ENCODE measurements at regions not wholly inside any gene's neighbourhood (a gene's known extent, or its start where the extent isn't known, plus 50 kb on each side); places are given as distances from the start of the nearest gene placed in this dataset.

DNA sequence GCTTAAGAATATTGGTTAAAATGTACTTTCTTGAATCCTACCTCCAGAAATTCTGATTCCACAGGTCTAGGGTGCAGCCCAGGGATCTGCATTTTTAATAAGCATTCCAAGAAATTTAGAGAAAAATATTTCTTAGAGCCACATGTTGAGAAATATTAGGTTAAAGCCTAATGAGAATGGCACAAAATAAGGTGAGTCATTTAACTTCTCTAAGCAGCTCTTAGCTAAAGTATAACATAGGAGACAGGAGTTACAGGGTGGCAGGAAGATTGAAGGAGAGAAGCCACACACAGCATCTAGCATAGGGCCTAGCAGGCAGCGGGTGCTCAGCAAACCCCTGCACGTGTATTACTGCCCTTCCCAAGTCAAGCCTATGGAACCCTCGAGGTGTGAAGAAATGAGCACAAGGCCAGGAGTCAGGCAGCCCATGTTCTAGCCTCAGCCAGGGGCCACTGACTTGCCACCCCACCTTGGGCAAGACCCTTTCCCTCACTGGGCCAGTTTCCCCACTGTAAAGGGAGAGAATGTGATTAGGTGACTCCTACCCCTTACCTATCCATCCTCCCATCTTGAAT, 197.1 kb upstream of the TLE3 start:
- TF ChIP-seq, protein P1, sequence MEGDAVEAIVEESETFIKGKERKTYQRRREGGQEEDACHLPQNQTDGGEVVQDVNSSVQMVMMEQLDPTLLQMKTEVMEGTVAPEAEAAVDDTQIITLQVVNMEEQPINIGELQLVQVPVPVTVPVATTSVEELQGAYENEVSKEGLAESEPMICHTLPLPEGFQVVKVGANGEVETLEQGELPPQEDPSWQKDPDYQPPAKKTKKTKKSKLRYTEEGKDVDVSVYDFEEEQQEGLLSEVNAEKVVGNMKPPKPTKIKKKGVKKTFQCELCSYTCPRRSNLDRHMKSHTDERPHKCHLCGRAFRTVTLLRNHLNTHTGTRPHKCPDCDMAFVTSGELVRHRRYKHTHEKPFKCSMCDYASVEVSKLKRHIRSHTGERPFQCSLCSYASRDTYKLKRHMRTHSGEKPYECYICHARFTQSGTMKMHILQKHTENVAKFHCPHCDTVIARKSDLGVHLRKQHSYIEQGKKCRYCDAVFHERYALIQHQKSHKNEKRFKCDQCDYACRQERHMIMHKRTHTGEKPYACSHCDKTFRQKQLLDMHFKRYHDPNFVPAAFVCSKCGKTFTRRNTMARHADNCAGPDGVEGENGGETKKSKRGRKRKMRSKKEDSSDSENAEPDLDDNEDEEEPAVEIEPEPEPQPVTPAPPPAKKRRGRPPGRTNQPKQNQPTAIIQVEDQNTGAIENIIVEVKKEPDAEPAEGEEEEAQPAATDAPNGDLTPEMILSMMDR (IDR thresholded peaks at IDR 0.05 in 2 of 3, conservative IDR thresholded peaks at IDR 0.05 in 1 of 3; ENCODE audit: control insufficient read depth in 2 of 3, extremely low read depth in 1 of 3, insufficient read depth in 1 of 3, low read depth in 3 of 3, low read length in 3 of 3): no peak
- no peak for TF ChIP-seq RAD21 (IDR thresholded peaks at IDR 0.05; ENCODE audit: insufficient read depth, low read depth, low read length)
- no peak for TF ChIP-seq REST (IDR thresholded peaks at IDR 0.05; ENCODE audit: low read depth, low read length)
- no peak for TF ChIP-seq POLR2A (IDR thresholded peaks at IDR 0.05; ENCODE audit: low read depth, low read length)
- TF ChIP-seq, protein P2, sequence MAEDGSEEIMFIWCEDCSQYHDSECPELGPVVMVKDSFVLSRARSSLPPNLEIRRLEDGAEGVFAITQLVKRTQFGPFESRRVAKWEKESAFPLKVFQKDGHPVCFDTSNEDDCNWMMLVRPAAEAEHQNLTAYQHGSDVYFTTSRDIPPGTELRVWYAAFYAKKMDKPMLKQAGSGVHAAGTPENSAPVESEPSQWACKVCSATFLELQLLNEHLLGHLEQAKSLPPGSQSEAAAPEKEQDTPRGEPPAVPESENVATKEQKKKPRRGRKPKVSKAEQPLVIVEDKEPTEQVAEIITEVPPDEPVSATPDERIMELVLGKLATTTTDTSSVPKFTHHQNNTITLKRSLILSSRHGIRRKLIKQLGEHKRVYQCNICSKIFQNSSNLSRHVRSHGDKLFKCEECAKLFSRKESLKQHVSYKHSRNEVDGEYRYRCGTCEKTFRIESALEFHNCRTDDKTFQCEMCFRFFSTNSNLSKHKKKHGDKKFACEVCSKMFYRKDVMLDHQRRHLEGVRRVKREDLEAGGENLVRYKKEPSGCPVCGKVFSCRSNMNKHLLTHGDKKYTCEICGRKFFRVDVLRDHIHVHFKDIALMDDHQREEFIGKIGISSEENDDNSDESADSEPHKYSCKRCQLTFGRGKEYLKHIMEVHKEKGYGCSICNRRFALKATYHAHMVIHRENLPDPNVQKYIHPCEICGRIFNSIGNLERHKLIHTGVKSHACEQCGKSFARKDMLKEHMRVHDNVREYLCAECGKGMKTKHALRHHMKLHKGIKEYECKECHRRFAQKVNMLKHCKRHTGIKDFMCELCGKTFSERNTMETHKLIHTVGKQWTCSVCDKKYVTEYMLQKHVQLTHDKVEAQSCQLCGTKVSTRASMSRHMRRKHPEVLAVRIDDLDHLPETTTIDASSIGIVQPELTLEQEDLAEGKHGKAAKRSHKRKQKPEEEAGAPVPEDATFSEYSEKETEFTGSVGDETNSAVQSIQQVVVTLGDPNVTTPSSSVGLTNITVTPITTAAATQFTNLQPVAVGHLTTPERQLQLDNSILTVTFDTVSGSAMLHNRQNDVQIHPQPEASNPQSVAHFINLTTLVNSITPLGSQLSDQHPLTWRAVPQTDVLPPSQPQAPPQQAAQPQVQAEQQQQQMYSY (CRISPR knock-in tag; IDR thresholded peaks at IDR 0.05): no peak
- TF ChIP-seq POLR2AphosphoS5 (IDR thresholded peaks at IDR 0.05; ENCODE audit: low read length): no peak
- TF ChIP-seq JUNB (IDR thresholded peaks at IDR 0.05): no peak
- no peak for TF ChIP-seq RBBP5 (conservative IDR thresholded peaks at IDR 0.05)
- TF ChIP-seq HDAC6 (IDR thresholded peaks at IDR 0.05; ENCODE audit: unreplicated experiment): no peak
- TF ChIP-seq ZNF207 (IDR thresholded peaks at IDR 0.05; ENCODE audit: borderline replicate concordance): no peak
- no peak for TF ChIP-seq EP300 (IDR thresholded peaks at IDR 0.05; ENCODE audit: borderline replicate concordance in 1 of 2, control insufficient read depth in 1 of 2, low read depth in 2 of 2, low read length in 2 of 2)
- TF ChIP-seq EGR1 (IDR thresholded peaks at IDR 0.05; ENCODE audit: borderline replicate concordance in 1 of 2, low read depth in 2 of 2, low read length in 2 of 2): no peak
- TF ChIP-seq MXI1 (IDR thresholded peaks at IDR 0.05; ENCODE audit: low read depth, low read length): no peak
- no peak for TF ChIP-seq TARDBP (IDR thresholded peaks at IDR 0.05; ENCODE audit: borderline replicate concordance)
